ENCODE measurements at regions not wholly inside any gene's neighbourhood (a gene's known extent, or its start where the extent isn't known, plus 50 kb on each side); places are given as distances from the start of the nearest gene placed in this dataset.

DNA sequence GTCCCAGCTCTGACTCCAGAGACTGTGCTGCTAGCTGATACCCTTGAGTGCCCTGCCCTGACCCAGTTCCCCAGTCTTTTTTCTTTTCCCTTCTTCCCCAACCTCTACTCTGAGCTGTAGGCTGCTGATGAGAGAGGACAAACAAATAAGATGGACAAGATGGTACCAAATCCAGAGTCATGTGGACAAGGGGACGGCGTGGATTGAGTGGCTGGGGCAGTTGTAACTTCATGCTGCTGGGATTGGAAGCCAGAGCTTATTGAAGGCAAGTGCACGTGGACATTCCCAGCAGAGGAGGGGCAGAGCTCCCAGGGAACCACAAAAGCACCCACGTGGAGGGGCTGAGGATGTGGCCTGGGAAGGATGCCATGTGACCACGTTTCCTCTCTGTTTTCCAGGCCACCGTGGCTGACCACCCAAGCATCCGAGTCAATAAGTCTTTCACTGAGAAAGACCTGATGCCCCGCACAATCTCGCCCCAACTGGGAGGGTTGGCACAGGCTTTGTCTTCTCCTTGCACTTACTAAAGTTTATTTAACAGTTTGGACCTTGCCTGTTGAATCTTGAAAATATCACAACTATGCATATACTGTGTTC, 323.3 kb upstream of the ZNF507 start:
- Mint-ChIP-seq H3K27ac (ENCODE audit: unreplicated experiment) (no peak overlapping the region), H3K4me1 (ENCODE audit: low read depth, unreplicated experiment) (peaks cover 9% of the 10 kb centered on the region), H3K27me3 (ENCODE audit: low read depth, unreplicated experiment) (peaks cover 13% of the 10 kb centered on the region), H3K9me3 (ENCODE audit: unreplicated experiment) (no peaks in the 10 kb centered on the region), H3K36me3 (ENCODE audit: low read depth, unreplicated experiment) (peaks cover 2% of the 10 kb centered on the region), H3K4me3 (ENCODE audit: unreplicated experiment) (no peak overlapping the region)
- Histone ChIP-seq H3K4me1 (ENCODE audit: insufficient read depth, low read length) (peaks cover 2% of the 10 kb centered on the region), H3K9ac (ENCODE audit: low read length) (no peak overlapping the region), H3K9me3 (ENCODE audit: insufficient read depth, low read depth, low read length) (peaks cover 9% of the 10 kb centered on the region), H3K4me2 (ENCODE audit: low read length) (no peak overlapping the region), H3K27ac (ENCODE audit: low read depth, low read length) (no peak overlapping the region), H3K27me3 (ENCODE audit: insufficient read depth, low read length) (no peaks in the 10 kb centered on the region), H2AFZ (ENCODE audit: low read depth, low read length) (no peak overlapping the region), H3K4me3 (ENCODE audit: insufficient read depth, low read depth, low read length) (no peak overlapping the region), H3K79me2 (ENCODE audit: insufficient read depth, low read length) (no peaks in the 10 kb centered on the region), H4K20me1 (ENCODE audit: insufficient read depth, low read length) (no peaks in the 10 kb centered on the region), H3K36me3 (ENCODE audit: insufficient read depth, low read length) (no peaks in the 10 kb centered on the region)
- DNase-seq (ENCODE audit: low read depth): peak; percentile 8
- TF ChIP-seq EZH2 (IDR thresholded peaks at IDR 0.05; ENCODE audit: insufficient read depth, low read length): no peak
- TF ChIP-seq, protein P1, sequence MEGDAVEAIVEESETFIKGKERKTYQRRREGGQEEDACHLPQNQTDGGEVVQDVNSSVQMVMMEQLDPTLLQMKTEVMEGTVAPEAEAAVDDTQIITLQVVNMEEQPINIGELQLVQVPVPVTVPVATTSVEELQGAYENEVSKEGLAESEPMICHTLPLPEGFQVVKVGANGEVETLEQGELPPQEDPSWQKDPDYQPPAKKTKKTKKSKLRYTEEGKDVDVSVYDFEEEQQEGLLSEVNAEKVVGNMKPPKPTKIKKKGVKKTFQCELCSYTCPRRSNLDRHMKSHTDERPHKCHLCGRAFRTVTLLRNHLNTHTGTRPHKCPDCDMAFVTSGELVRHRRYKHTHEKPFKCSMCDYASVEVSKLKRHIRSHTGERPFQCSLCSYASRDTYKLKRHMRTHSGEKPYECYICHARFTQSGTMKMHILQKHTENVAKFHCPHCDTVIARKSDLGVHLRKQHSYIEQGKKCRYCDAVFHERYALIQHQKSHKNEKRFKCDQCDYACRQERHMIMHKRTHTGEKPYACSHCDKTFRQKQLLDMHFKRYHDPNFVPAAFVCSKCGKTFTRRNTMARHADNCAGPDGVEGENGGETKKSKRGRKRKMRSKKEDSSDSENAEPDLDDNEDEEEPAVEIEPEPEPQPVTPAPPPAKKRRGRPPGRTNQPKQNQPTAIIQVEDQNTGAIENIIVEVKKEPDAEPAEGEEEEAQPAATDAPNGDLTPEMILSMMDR (IDR thresholded peaks at IDR 0.05; ENCODE audit: insufficient read depth, low read depth, low read length): no peak
- FAIRE-seq: no peak

DNA sequence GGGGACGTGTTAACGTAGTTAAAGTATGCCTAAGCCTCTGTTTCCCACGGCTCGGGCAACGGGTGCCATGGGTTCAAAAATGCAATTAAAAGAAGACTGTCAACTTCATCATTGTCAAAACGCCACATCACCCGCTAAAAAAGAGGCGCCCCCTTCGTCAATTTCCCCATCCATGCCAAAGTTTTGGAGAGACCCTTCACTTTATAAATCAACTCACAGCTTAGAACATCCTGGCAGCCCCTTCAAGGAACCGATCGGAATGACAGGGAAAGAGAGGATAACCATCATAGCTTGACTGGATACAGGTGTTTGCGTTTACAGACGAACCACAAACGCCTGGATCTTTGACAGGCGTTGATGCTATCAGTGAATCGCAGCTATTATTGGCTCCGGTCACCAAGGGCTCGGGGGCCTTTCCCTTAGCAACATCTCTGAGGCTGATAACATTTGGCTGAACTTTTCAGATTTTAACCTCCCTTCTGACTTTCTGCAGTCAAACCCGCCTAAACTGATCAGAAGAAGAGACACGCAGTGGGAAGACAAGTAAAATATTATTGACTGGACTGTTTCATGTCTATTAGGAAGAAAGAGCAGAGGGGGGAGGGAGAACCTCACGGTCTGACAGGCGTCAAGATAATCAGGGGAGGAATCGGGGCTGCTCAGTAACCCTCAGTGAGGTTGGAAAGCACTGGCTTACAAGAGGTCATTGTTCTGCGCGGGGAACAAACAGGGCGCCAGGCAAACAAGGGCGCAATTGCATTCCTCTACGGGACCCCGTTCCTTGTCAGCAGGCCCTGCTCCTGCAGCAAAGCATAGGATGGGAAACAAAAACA, 322.5 kb upstream of the ZNF507 start:
- DNase-seq (ENCODE audit: low read depth) (no peak), FAIRE-seq (no peak)
- Histone ChIP-seq H3K27ac (ENCODE audit: low read depth, low read length) (no peak overlapping the region), H4K20me1 (ENCODE audit: insufficient read depth, low read length) (no peaks in the 10 kb centered on the region), H3K27me3 (ENCODE audit: insufficient read depth, low read length) (no peaks in the 10 kb centered on the region), H3K4me1 (ENCODE audit: insufficient read depth, low read length) (no peaks in the 10 kb centered on the region), H2AFZ (ENCODE audit: low read depth, low read length) (no peak overlapping the region), H3K36me3 (ENCODE audit: insufficient read depth, low read length) (no peaks in the 10 kb centered on the region), H3K4me2 (ENCODE audit: low read length) (no peak overlapping the region), H3K9me3 (ENCODE audit: insufficient read depth, low read depth, low read length) (peaks cover 9% of the 10 kb centered on the region), H3K4me3 (ENCODE audit: insufficient read depth, low read depth, low read length) (no peak overlapping the region), H3K9ac (ENCODE audit: low read length) (no peak overlapping the region), H3K79me2 (ENCODE audit: insufficient read depth, low read length) (no peaks in the 10 kb centered on the region)
- Mint-ChIP-seq H3K4me1 (ENCODE audit: low read depth, unreplicated experiment) (peaks cover 5% of the 10 kb centered on the region), H3K27ac (ENCODE audit: unreplicated experiment) (no peak overlapping the region), H3K9me3 (ENCODE audit: unreplicated experiment) (no peaks in the 10 kb centered on the region), H3K27me3 (ENCODE audit: low read depth, unreplicated experiment) (peaks cover 14% of the 10 kb centered on the region), H3K4me3 (ENCODE audit: unreplicated experiment) (no peak overlapping the region), H3K36me3 (ENCODE audit: low read depth, unreplicated experiment) (peaks cover 2% of the 10 kb centered on the region)
- TF ChIP-seq EZH2 (IDR thresholded peaks at IDR 0.05; ENCODE audit: insufficient read depth, low read length): no peak
- TF ChIP-seq, protein P1 (IDR thresholded peaks at IDR 0.05; ENCODE audit: insufficient read depth, low read depth, low read length): no peak

- no peak overlapping the region for H3K27ac ChIP-seq (ENCODE audit: low read depth, low read length)
- no peaks in the 10 kb centered on the region for H3K79me2 ChIP-seq (ENCODE audit: insufficient read depth, low read length)
Measured at GRCh38 chr19:32023564-32023832, 321.9 kb upstream of the ZNF507 start.

More at GRCh38 chr19:32023564-32023832, 321.9 kb upstream of the ZNF507 start:
- no peak overlapping the region for H3K27ac Mint-ChIP-seq (ENCODE audit: unreplicated experiment)
- no peak overlapping the region for H3K4me3 ChIP-seq (ENCODE audit: insufficient read depth, low read depth, low read length)
- no peaks in the 10 kb centered on the region for H3K36me3 ChIP-seq (ENCODE audit: insufficient read depth, low read length)
- TF ChIP-seq EZH2 (IDR thresholded peaks at IDR 0.05; ENCODE audit: insufficient read depth, low read length): no peak
- TF ChIP-seq, protein P1 (IDR thresholded peaks at IDR 0.05; ENCODE audit: insufficient read depth, low read depth, low read length): no peak
- no peaks in the 10 kb centered on the region for H4K20me1 ChIP-seq (ENCODE audit: insufficient read depth, low read length)
- no peak overlapping the region for H2AFZ ChIP-seq (ENCODE audit: low read depth, low read length)
- H3K4me1 ChIP-seq (ENCODE audit: insufficient read depth, low read length): no peaks in the 10 kb centered on the region
- DNase-seq (ENCODE audit: low read depth) (no peak), FAIRE-seq (no peak)
- H3K9ac ChIP-seq (ENCODE audit: low read length): no peak overlapping the region
- H3K9me3 Mint-ChIP-seq (ENCODE audit: unreplicated experiment): no peaks in the 10 kb centered on the region
- peaks cover 19% of the 10 kb centered on the region for H3K27me3 Mint-ChIP-seq (ENCODE audit: low read depth, unreplicated experiment)
- H3K4me1 Mint-ChIP-seq (ENCODE audit: low read depth, unreplicated experiment): no peaks in the 10 kb centered on the region
- no peaks in the 10 kb centered on the region for H3K27me3 ChIP-seq (ENCODE audit: insufficient read depth, low read length)
- H3K4me2 ChIP-seq (ENCODE audit: low read length): no peak overlapping the region
- no peak overlapping the region for H3K4me3 Mint-ChIP-seq (ENCODE audit: unreplicated experiment)
- peaks cover 9% of the 10 kb centered on the region for H3K9me3 ChIP-seq (ENCODE audit: insufficient read depth, low read depth, low read length)
- H3K36me3 Mint-ChIP-seq (ENCODE audit: low read depth, unreplicated experiment): peaks cover 2% of the 10 kb centered on the region

All from astrocyte (in vitro differentiated cells and primary cell).